Caco-2 (cell line): ENCODE measurements at regions not wholly inside any gene's neighbourhood (a gene's known extent, or its start where the extent isn't known, plus 50 kb on each side); places are given as distances from the start of the nearest gene placed in this dataset.

Experiments
- BruUV-seq: library from RNA; stranded (reverse); fragments of 400-500 nt; replicated peaks from 2 replicates; lab custom pipeline; 2021; lab: Mats Ljungman, UMichigan
- CTCF ChIA-PET: fragments of 300-600 bp; sonication (Branson Sonifier 250); formaldehyde crosslinking; loops from one replicate; lab custom pipeline; 2022; ENCODE audit warnings: antibody characterized with exemption; lab: Charles Lee
- POLR2A ChIA-PET: fragments of 300-600 bp; sonication (Branson Sonifier 250); formaldehyde crosslinking; loops from one replicate; lab custom pipeline; 2022; ENCODE audit warnings: antibody characterized with exemption; lab: Charles Lee
- DNase-seq, 2 experiments: peaks; one replicate each; pipeline versions ENCODE4 v3.0.0 to v3.0.0-alpha.2; 2020 to 2022
- H3K27me3 ChIP-seq: replicated peaks from 2 replicates; pipeline ENCODE4 v1.6.0; 2011; ENCODE audit warnings: low read length; ENCODE audit not compliant: control insufficient read depth, insufficient read depth
- H3K36me3 ChIP-seq: 2 replicates; pipeline ENCODE4 v1.5.1; 2011; ENCODE audit warnings: low read length; ENCODE audit not compliant: control insufficient read depth, insufficient read depth
- H3K4me1 ChIP-seq: fragments of 250-450 bp; sonication (Bioruptor Pico); 2 replicates; pipeline ENCODE4 v1.5.1; 2020; ENCODE audit warnings: mild to moderate bottlenecking
- H3K4me3 ChIP-seq: 2 replicates; pipeline ENCODE4 v1.5.1; 2011; ENCODE audit warnings: low read depth, mild to moderate bottlenecking, control low read depth, low read length
- H3K9me3 ChIP-seq: fragments of 250-450 bp; sonication (Bioruptor Pico); 2 replicates; pipeline ENCODE4 v1.5.1; 2020; ENCODE audit warnings: mild to moderate bottlenecking, moderate library complexity
- H3K27ac Mint-ChIP-seq: one replicate; pipeline ENCODE4 v1.8.0; 2022; ENCODE audit warnings: mixed read lengths; ENCODE audit not compliant: unreplicated experiment
- H3K27me3 Mint-ChIP-seq: one replicate; pipeline ENCODE4 v1.8.0; 2022; ENCODE audit warnings: mixed read lengths; ENCODE audit not compliant: insufficient read depth, unreplicated experiment
- H3K36me3 Mint-ChIP-seq: one replicate; pipeline ENCODE4 v1.8.0; 2022; ENCODE audit warnings: mild to moderate bottlenecking, mixed read lengths; ENCODE audit not compliant: insufficient read depth, unreplicated experiment
- H3K4me1 Mint-ChIP-seq: one replicate; pipeline ENCODE4 v1.8.0; 2022; ENCODE audit warnings: low read depth, mixed read lengths; ENCODE audit not compliant: unreplicated experiment
- H3K4me3 Mint-ChIP-seq: one replicate; pipeline ENCODE4 v1.8.0; 2022; ENCODE audit warnings: mild to moderate bottlenecking, moderate library complexity, mixed read lengths; ENCODE audit not compliant: unreplicated experiment
- H3K9me3 Mint-ChIP-seq: one replicate; pipeline ENCODE4 v1.8.0; 2022; ENCODE audit warnings: mixed read lengths; ENCODE audit not compliant: unreplicated experiment
- CTCF ChIP-seq, 2 experiments: fragments of 200-600 bp in 1 of 2; IDR thresholded peaks; 1 replicate in 1 of 2; 2 replicates in 1 of 2; pipeline versions ENCODE4 v1.5.1 to v1.8.0; 2011 to 2022; ENCODE audit warnings: antibody characterized with exemption in 1 of 2, control low read depth in 1 of 2, inconsistent platforms in 1 of 2, low read depth in 1 of 2, low read length in 1 of 2, mild to moderate bottlenecking in 1 of 2, moderate library complexity in 1 of 2; ENCODE audit not compliant: insufficient read depth in 1 of 2, severe bottlenecking in 1 of 2, unreplicated experiment in 1 of 2
- intact Hi-C: fragments of 100-400 bp; cut with micrococcal nuclease; formaldehyde crosslinking; loops from one replicate; pipeline ENCODE4 v1.10.0; 2022; ENCODE audit not compliant: unreplicated experiment

GRCh38 chr6:67748521-67748920 lies 886.6 kb upstream of the ADGRB3 start:
- no peaks in the 10 kb centered on the region for H3K36me3 Mint-ChIP-seq
- POLR2A ChIA-PET, result no interaction called here
- Histone ChIP-seq H3K36me3 (no peaks in the 10 kb centered on the region), H3K9me3 (no peaks in the 10 kb centered on the region), H3K4me1 (no peaks in the 10 kb centered on the region), H3K27me3 (no peaks in the 10 kb centered on the region), H3K4me3 (no peak overlapping the region)
- no TSS peak for BruUV-seq
- no peaks in the 10 kb centered on the region for H3K27me3 Mint-ChIP-seq
- intact Hi-C loops, result no loop called here
- H3K27ac Mint-ChIP-seq, result no peak overlapping the region
- no peak for DNase-seq
- no peak overlapping the region for H3K4me3 Mint-ChIP-seq
- H3K4me1 Mint-ChIP-seq, result no peaks in the 10 kb centered on the region
- no peaks in the 10 kb centered on the region for H3K9me3 Mint-ChIP-seq
- no peak for TF ChIP-seq CTCF (IDR thresholded peaks at IDR 0.05; ENCODE audit: insufficient read depth in 1 of 2, low read depth in 1 of 2, low read length in 1 of 2, severe bottlenecking in 1 of 2, unreplicated experiment in 1 of 2)
- CTCF ChIA-PET, result no interaction called here

DNA sequence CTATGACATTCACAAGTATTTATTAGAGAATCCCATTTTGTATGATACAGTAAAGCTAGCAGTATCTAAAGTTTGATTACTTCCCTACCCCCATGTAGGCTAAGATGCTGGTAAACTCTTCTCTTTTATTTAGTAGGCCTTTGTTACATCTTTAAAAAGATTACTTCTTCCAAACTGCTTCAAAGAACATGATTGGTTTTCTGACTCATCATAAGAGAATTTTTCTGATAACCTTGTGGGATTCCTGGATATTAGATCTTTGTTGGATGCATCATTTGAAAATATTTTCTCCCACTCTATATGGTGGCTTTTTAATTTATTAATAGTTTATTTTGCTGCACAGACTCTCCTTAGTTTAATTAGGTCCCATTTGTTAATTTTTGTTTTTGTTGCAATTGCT lies 898.3 kb upstream of the ADGRB3 start:
- ChIA-PET CTCF (no interaction called here), POLR2A (no interaction called here)
- DNase-seq, result no peak
- Mint-ChIP-seq H3K27me3 (no peaks in the 10 kb centered on the region), H3K36me3 (no peaks in the 10 kb centered on the region), H3K4me1 (no peaks in the 10 kb centered on the region), H3K4me3 (no peak overlapping the region), H3K27ac (no peak overlapping the region), H3K9me3 (no peaks in the 10 kb centered on the region)
- Histone ChIP-seq H3K36me3 (no peaks in the 10 kb centered on the region), H3K4me1 (no peaks in the 10 kb centered on the region), H3K9me3 (no peaks in the 10 kb centered on the region), H3K4me3 (no peak overlapping the region), H3K27me3 (no peaks in the 10 kb centered on the region)
- intact Hi-C loops, result no loop called here
- no peak for TF ChIP-seq CTCF (IDR thresholded peaks at IDR 0.05; ENCODE audit: insufficient read depth in 1 of 2, low read depth in 1 of 2, low read length in 1 of 2, severe bottlenecking in 1 of 2, unreplicated experiment in 1 of 2)
- BruUV-seq, result no TSS peak

DNA sequence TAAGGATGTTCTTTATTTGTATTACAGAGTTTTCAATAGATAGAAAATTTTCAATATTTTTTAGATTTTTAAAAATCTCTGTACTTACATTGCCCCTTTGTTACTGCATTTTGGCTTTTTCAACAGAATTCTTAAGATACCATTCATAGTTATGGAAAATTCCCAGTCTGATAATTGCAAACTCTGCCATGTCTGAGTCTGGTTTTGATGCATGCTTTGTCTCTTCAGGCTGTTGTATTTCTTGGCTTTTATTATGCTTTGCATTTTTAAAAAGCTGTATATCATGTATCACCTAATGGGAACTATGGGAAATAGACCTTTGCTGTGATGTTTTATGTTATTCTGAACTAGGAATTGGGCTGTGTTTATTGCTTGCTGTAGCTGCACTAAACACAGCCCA lies 898.9 kb upstream of the ADGRB3 start:
- no peaks in the 10 kb centered on the region for H3K36me3 ChIP-seq
- intact Hi-C loops, result no loop called here
- Mint-ChIP-seq H3K9me3 (no peaks in the 10 kb centered on the region), H3K36me3 (no peaks in the 10 kb centered on the region), H3K27ac (no peak overlapping the region), H3K4me3 (no peak overlapping the region), H3K27me3 (no peaks in the 10 kb centered on the region), H3K4me1 (no peaks in the 10 kb centered on the region)
- H3K4me3 ChIP-seq, result no peak overlapping the region
- TF ChIP-seq CTCF (IDR thresholded peaks at IDR 0.05; ENCODE audit: insufficient read depth in 1 of 2, low read depth in 1 of 2, low read length in 1 of 2, severe bottlenecking in 1 of 2, unreplicated experiment in 1 of 2), result no peak
- no TSS peak for BruUV-seq
- DNase-seq, result no peak
- H3K27me3 ChIP-seq, result no peaks in the 10 kb centered on the region
- H3K4me1 ChIP-seq, result no peaks in the 10 kb centered on the region
- CTCF ChIA-PET, result no interaction called here
- POLR2A ChIA-PET, result no interaction called here
- no peaks in the 10 kb centered on the region for H3K9me3 ChIP-seq
